Hypothalamus (tissue), 51 donors: ENCODE measurements at regions not wholly inside any gene's neighbourhood (a gene's known extent, or its start where the extent isn't known, plus 50 kb on each side); places are given as distances from the start of the nearest gene placed in this dataset.
"Not testable (repeated sequence)": the region's sequence is repeated elsewhere in the genome, so short reads cannot be mapped to it uniquely, and the experiment has no call there.

Source experiments
- DNase-seq, 51 donors: peaks; one replicate each; lab custom pipeline; 2025; lab: John Stamatoyannopoulos, UW

- DNase-seq = no peak
Measured at GRCh38 chr2:144995482-144995881, 475.6 kb upstream of the ZEB2 start.

- peak in 13 of 51 donors; percentile 2 to 46 (median 12) for DNase-seq
Measured at GRCh38 chr2:144990661-144991060, 470.7 kb upstream of the ZEB2 start.

DNA sequence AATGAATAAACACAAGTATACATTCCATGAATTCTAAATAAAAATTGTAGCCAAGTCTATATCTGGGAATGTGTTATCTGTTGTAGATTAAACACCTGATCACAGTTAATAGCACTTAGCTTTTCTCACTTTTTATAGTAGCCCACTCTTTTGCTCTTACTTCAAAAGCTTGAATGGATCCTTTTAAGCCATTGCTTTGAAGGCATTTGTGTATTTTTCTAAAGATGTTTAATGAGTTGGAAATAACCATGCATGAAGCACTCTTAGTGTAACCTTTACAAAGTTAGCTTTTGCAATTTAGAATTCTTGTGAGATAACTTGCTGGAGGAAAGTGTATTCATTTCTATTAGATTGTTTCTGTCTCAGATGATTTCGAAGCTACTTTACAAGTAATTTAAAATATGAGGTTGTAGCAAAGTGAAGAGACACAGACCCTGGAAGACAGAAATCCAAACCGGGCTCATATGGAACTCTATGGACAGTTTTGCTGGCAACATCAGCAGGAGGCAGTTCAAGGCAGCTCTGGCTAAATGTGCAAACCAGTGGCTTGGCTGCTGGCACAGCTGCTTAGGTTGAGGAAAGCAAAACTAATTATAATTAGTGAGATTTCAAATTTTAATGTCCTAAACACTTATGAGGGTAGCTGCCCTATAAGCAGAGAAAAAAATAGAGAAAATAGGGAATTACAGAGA, 469.8 kb upstream of the ZEB2 start:
- DNase-seq = peak in 2 of 51 donors; percentile 7 to 30

DNA sequence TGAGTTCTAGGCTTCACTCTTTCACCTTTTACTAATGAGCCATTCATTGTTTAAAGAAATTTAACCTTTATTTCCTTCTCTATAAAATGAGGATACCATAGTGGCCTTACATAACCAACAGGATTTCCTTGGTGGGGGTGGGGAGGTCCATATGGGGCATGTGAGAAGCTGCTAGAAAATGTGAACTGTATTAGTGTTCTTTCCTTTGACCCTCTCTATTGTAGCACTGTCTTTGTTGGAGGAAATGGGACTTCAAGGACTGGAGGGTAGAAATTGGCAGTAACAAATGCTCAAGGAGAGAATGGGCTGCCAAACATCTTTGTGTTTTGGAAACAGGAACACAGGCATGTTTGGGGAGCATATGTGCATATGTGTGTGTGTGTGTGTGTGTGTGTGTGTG, 468.7 kb upstream of the ZEB2 start:
- DNase-seq = no peak

GRCh38 chr2:144986691-144987090, 466.8 kb upstream of the ZEB2 start:
- DNase-seq = no peak

- no peak for DNase-seq
Measured at GRCh38 chr2:144984038-144984437, 464.1 kb upstream of the ZEB2 start.

DNA sequence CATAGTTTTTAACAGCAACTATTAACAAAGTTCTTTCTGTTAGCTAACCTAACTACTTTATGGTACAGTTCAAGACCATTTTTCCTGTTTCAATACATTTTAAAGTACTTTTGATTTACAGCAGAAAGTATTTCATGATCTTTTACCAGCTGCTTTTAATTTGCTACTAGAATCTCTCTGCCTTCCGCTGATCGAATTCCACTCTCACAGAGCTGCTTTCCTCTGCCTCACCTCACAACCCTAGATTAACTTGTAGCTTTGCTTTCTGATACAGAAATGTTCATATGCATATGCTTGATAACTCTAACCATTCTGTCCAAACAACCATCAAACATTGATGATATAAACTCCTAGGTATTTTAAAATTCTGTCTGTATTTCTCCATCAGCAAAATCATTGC, 463.2 kb upstream of the ZEB2 start:
- no peak for DNase-seq

- DNase-seq = no peak
Measured at GRCh38 chr2:144982481-144982880, 462.6 kb upstream of the ZEB2 start.

DNA sequence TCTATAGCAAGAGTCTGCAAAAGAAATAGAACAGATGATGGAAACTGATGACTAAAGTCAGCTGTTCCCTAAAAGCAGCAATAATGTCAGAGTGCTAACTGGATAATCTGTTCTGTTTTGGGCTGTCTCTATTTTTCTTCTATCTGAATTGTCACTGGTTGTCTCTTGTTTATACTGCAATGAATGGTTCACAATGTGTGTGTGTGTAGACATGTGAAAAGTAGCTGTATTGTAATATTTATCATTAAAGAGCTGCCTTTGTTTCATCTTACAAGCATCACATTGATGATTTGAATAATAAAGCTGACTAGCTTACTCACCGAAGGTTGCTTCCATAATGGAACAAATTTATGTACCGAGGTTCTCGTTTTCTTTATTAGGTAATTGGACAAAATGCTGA, 456.0 kb upstream of the ZEB2 start:
- DNase-seq = peak in 3 of 51 donors; percentile 38 to 67 (median 43)

DNA sequence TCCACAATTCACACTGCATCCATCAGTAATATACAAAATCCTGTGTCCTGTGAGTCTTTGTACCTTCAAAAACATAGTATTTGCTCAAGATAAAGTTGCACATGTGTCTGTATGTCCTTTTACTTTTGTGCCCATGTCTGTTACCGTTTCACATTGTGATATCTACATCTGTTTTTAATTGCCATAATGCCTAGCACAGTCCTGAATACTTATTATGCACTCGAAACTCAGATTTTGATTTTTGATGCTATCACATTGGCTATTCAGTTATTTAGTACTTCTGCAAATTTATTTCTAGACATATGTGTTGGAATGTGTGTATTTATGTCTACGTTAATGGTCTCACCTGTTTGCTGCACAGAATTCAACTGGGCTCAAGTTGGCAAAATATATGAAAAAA, 452.8 kb upstream of the ZEB2 start:
- DNase-seq = no peak

- no peak for DNase-seq
Measured at GRCh38 chr2:144971786-144972335, 451.9 kb upstream of the ZEB2 start.

GRCh38 chr2:144970410-144970809, 450.5 kb upstream of the ZEB2 start:
- not testable (repeated sequence) for DNase-seq

GRCh38 chr2:144969564-144969963, 449.6 kb upstream of the ZEB2 start:
- not testable (repeated sequence) for DNase-seq

- no peak for DNase-seq
Measured at GRCh38 chr2:144967961-144968360, 448.0 kb upstream of the ZEB2 start.

DNA sequence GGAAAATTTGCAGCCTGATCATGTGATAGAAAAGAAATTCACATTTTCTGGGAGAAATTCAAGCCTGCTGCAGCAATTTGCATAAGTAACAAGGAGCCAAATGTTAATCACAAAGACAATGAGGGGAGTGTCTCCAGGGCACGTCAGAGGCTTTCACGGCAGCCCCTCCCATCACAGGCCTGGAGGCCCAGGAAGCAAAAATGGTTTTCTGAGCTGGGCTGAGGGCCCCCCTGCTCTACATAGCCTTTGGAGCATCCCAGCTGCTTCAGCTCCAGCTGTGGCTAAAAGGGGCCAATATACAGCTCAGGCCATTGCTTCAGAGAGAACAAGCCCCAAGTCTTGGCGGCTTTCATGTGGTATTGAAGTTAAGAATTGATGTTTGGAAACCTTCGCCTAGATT, 445.3 kb upstream of the ZEB2 start:
- DNase-seq = no peak

- DNase-seq = no peak
Measured at GRCh38 chr2:144963031-144963430, 443.1 kb upstream of the ZEB2 start.

- no peak for DNase-seq
Measured at GRCh38 chr2:144959416-144959815, 439.5 kb upstream of the ZEB2 start.

DNA sequence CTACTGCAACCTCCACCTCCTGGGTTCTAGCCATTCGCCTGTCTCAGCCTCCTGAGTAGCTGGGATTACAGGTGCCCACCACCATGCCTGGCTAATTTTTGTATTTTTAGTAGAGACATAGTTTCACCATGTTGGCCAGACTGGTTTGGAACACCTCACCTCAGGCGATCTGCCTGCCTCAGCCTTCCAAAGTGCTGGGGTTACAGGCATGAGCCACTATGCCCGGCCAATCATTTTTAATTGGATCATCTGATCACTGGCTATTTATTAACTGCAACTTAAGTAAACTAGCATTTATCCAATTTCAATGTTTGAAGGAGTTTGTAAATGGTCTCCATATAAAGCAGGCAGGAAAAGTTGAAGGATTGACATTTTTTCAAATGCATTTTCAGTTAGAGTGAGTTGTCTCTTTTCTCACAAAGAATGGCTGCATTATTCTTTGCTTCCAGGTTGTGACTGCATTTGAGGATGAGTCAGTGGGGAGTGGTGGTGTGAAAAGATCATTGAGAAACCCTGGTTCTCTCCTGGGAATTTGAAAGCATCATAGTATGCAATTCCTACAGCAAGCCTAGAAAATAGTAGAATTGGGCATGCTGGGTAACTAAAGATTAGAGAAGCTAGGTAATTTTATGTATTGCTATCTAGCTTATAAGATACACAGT, 431.1 kb upstream of the ZEB2 start:
- DNase-seq = no peak

DNA sequence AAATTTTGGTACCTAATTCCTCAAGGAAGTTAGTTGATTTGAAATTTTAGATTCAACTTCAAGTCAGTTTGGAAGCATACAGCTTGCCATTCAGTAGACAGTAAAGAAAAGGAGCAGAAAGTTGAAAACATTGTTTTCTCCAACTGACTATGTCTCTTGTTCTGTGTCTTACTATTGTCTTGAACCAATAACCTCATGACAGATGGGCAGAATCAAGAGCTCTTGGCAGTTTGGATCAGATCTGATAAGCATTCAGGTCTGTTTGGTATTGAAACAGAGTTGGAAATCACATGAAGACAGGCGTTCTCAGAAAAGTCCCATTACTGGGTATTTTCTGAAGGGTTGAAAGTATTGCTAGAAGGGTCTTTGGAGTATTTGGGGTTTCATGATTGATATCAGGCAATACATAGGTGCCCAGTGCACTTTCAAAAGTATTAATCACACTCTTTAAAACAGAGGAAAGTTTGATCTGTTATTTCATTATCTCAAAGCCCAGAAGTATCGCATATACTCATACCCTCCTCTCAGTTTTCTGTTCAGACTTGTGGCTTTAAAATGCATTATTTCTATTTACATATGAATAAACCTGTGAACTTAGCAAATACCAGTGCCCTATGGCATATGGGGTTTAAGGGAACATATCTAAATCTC, 428.4 kb upstream of the ZEB2 start:
- no peak for DNase-seq

GRCh38 chr2:144947709-144948037, 427.8 kb upstream of the ZEB2 start:
- DNase-seq = no peak

DNA sequence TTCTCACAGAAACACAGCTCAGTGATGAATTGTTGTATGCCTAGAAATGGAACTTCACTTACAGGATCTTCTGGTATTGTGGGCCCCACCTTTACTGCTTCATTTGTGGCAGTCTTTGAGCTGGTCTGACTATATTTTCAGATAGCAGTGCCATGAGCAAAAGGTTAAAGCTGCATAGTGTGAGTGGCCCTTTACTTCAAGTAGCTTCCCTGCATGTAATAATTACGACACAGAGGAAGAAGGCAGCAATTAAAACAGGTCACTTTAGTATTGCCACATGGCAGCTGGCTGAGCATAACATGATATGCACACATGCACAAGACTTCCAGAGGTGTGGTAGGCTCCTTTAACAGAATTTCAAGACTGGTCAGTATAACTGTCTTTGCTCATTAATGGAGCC, 426.3 kb upstream of the ZEB2 start:
- DNase-seq = no peak
